ENCODE measurements at regions not wholly inside any gene's neighbourhood (a gene's known extent, or its start where the extent isn't known, plus 50 kb on each side); places are given as distances from the start of the nearest gene placed in this dataset.

GRCh38 chr1:87200875-87201638, 127.6 kb upstream of the LMO4 start:
- in situ Hi-C loops (cut with MboI) (no loop called here), intact Hi-C loops (cut with micrococcal nuclease) (no loop called here)
- H3K9ac ChIP-seq (ENCODE audit: insufficient read depth in 1 of 2, low read depth in 2 of 2, low read length in 2 of 2): no peak overlapping the region
- H3K27me3 ChIP-seq (ENCODE audit: control insufficient read depth in 2 of 2, insufficient read depth in 2 of 2, low read length in 2 of 2): peaks cover 19 to 42% of the 10 kb centered on the region in 2 experiments
- no peaks in the 10 kb centered on the region for H3K9me3 ChIP-seq (replicated peaks; ENCODE audit: control insufficient read depth, insufficient read depth, low read depth, low read length)
- no peak overlapping the region for H3K4me3 ChIP-seq
- no peak overlapping the region for H3K4me2 ChIP-seq (ENCODE audit: insufficient read depth, low read length)
- WGBS (ENCODE audit: insufficient coverage, low coverage, missing lambda C conversion rate): under 1% methylated on average over 10 of the region's 10 CpGs
- no peaks in the 10 kb centered on the region for H3K9me1 ChIP-seq (ENCODE audit: control insufficient read depth, insufficient read depth, low read length)
- no peaks in the 10 kb centered on the region for H3K36me3 ChIP-seq (ENCODE audit: control insufficient read depth, insufficient read depth, low read length)
- no peaks in the 10 kb centered on the region for H3K4me1 ChIP-seq (replicated peaks in 1 of 2; ENCODE audit: control insufficient read depth in 2 of 2, insufficient read depth in 2 of 2, low read length in 2 of 2)
- ATAC-seq (no peak), DNase-seq (ENCODE audit: extremely low read depth in 1 of 4, low spot score in 3 of 4) (no peak), FAIRE-seq (no peak)
- no peaks in the 10 kb centered on the region for H3K79me2 ChIP-seq (ENCODE audit: control insufficient read depth, insufficient read depth, low read length)
- H4K20me1 ChIP-seq (replicated peaks; ENCODE audit: control insufficient read depth, insufficient read depth, low read length): no peaks in the 10 kb centered on the region; the same call in 1 of the 2 replicates
- CTCF ChIA-PET (ENCODE audit: low intra/inter-chr PET ratio): no interaction called here
- TF ChIP-seq MTA1 (IDR thresholded peaks at IDR 0.05; ENCODE audit: borderline replicate concordance): no peak
- TF ChIP-seq ILF3 (IDR thresholded peaks at IDR 0.05; ENCODE audit: borderline replicate concordance): no peak
- TF ChIP-seq ZNF175 (CRISPR knock-in tag; IDR thresholded peaks at IDR 0.05; ENCODE audit: low read depth): no peak
- no peak for TF ChIP-seq BHLHE40 (IDR thresholded peaks at IDR 0.05; ENCODE audit: low read length)
- TF ChIP-seq STAG1 (CRISPR knock-in tag; IDR thresholded peaks at IDR 0.05; ENCODE audit: borderline replicate concordance): no peak
- TF ChIP-seq U2AF2 (optimal IDR thresholded peaks at IDR 0.05; ENCODE audit: low read depth, low read length): no peak
- no peak for TF ChIP-seq ELK3 (CRISPR knock-in tag; IDR thresholded peaks at IDR 0.05)
- TF ChIP-seq ZHX1 (conservative IDR thresholded peaks at IDR 0.05; ENCODE audit: low read length): no peak
- H2AFZ ChIP-seq (ENCODE audit: low read depth, low read length): no peak overlapping the region
- H3K27ac ChIP-seq (ENCODE audit: extremely low read depth, low read depth, low read length): no peak overlapping the region
- no TSS peak for BruUV-seq (replicated peaks)
- POLR2A ChIA-PET: no interaction called here
